ENCODE measurements at regions not wholly inside any gene's neighbourhood (a gene's known extent, or its start where the extent isn't known, plus 50 kb on each side); places are given as distances from the start of the nearest gene placed in this dataset.

- Histone ChIP-seq H3K27ac (ENCODE audit: low read length) (no peak overlapping the region), H3K4me3 (ENCODE audit: low read length) (no peak overlapping the region), H3K9me3 (ENCODE audit: control insufficient read depth, insufficient read depth, low read length) (no peaks in the 10 kb centered on the region), H3K4me1 (ENCODE audit: control insufficient read depth, insufficient read depth, low read length) (no peaks in the 10 kb centered on the region), H3K27me3 (ENCODE audit: control insufficient read depth, insufficient read depth, low read length) (no peaks in the 10 kb centered on the region), H3K36me3 (ENCODE audit: control insufficient read depth, insufficient read depth, low read length) (no peaks in the 10 kb centered on the region)
- H3K9me3 Mint-ChIP-seq: peaks cover 3% of the 10 kb centered on the region in 2 donors
- intact Hi-C loops (cut with micrococcal nuclease): no loop called here
- DNase-seq: no peak
- no peaks in the 10 kb centered on the region for H3K4me1 Mint-ChIP-seq
- TF ChIP-seq, protein P1, sequence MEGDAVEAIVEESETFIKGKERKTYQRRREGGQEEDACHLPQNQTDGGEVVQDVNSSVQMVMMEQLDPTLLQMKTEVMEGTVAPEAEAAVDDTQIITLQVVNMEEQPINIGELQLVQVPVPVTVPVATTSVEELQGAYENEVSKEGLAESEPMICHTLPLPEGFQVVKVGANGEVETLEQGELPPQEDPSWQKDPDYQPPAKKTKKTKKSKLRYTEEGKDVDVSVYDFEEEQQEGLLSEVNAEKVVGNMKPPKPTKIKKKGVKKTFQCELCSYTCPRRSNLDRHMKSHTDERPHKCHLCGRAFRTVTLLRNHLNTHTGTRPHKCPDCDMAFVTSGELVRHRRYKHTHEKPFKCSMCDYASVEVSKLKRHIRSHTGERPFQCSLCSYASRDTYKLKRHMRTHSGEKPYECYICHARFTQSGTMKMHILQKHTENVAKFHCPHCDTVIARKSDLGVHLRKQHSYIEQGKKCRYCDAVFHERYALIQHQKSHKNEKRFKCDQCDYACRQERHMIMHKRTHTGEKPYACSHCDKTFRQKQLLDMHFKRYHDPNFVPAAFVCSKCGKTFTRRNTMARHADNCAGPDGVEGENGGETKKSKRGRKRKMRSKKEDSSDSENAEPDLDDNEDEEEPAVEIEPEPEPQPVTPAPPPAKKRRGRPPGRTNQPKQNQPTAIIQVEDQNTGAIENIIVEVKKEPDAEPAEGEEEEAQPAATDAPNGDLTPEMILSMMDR (IDR thresholded peaks at IDR 0.05): no peak
- no peaks in the 10 kb centered on the region for H3K27me3 Mint-ChIP-seq (ENCODE audit: low read depth in 2 of 2)
- WGBS (ENCODE audit: insufficient coverage): 87% methylated on average over 7 of the region's 7 CpGs
- ATAC-seq: no peak
- no peak overlapping the region for H3K27ac Mint-ChIP-seq
- no peaks in the 10 kb centered on the region for H3K36me3 Mint-ChIP-seq
- H3K4me3 Mint-ChIP-seq: no peak overlapping the region
Measured at GRCh38 chr10:36053271-36053670, 411.2 kb upstream of the FZD8 start.

DNA sequence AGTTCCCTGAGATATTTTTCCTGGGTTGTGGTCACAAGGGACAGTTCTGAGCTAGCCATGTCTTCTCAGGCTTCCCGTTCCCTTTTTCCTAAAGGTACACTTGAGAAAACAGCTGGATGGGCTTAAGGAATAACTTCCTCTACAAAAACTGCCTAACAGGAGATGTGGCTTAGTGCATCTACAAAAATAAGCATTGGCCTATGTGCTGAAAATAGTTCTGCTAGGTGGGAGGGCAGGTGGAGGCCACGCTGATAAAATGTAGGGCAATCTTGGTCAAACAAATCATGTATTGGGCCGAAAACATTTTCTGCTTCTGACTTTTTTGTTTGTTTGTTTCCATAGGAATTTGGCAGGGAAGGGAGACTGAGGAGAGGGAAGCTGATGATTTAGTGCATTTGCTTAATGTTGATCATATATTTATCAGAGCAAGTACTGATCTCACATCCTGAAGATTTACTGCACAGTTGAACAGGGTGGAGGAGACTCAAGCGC, 409.4 kb upstream of the FZD8 start:
- no peaks in the 10 kb centered on the region for H3K9me3 ChIP-seq (ENCODE audit: control insufficient read depth, insufficient read depth, low read length)
- intact Hi-C loops (cut with micrococcal nuclease): no loop called here
- TF ChIP-seq, protein P1 (IDR thresholded peaks at IDR 0.05): no peak
- no peak overlapping the region for H3K4me3 Mint-ChIP-seq
- H3K27ac Mint-ChIP-seq: no peak overlapping the region
- no peaks in the 10 kb centered on the region for H3K36me3 ChIP-seq (ENCODE audit: control insufficient read depth, insufficient read depth, low read length)
- DNase-seq: no peak
- H3K27me3 ChIP-seq (ENCODE audit: control insufficient read depth, insufficient read depth, low read length): no peaks in the 10 kb centered on the region
- ATAC-seq: no peak
- no peak overlapping the region for H3K27ac ChIP-seq (ENCODE audit: low read length)
- no peaks in the 10 kb centered on the region for H3K4me1 ChIP-seq (ENCODE audit: control insufficient read depth, insufficient read depth, low read length)
- no peak overlapping the region for H3K4me3 ChIP-seq (ENCODE audit: low read length)
- H3K4me1 Mint-ChIP-seq: no peaks in the 10 kb centered on the region
- peaks cover under 1 to 3% of the 10 kb centered on the region in 2 donors for H3K9me3 Mint-ChIP-seq
- no peaks in the 10 kb centered on the region for H3K36me3 Mint-ChIP-seq
- H3K27me3 Mint-ChIP-seq (ENCODE audit: low read depth in 2 of 2): no peaks in the 10 kb centered on the region
- WGBS (ENCODE audit: insufficient coverage): 93% methylated on average over 4 of the region's 4 CpGs

DNA sequence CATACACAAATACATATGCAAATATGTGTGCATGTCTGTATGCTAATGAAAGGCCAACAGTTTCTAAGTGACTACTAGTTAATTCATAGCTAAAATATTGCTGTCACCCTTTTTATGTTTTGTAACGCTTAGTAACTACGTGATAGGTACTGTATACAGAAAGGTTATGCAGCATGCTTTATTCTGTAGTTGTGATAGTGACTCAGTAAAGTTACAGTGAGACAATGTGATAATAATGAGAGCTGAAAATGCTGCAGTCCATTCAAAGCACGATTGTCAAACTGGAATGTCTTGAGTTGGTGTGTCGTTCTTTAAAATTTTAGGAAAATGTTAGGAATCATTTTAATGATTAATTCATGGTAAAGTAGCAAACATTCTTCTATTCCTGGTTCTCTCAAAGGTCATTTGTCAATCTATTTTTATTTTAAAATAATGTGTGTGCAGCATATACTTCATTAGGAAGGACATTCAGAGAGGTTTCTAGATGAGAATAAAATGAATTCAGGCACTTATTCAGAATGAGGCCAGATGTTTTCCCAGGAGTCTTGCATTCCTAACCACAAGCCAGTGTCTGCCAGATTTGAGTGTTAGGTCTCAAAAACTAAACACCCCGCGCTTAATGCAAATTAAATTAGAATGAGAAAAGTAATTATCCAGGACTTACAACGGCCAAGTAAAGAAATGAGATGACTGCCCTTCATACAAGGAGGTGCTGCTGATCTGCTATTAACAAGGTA, 408.8 kb upstream of the FZD8 start:
- H3K36me3 ChIP-seq (ENCODE audit: control insufficient read depth, insufficient read depth, low read length): no peaks in the 10 kb centered on the region
- Mint-ChIP-seq H3K27ac (no peak overlapping the region), H3K9me3 (peaks cover 2 to 3% of the 10 kb centered on the region in 2 donors), H3K36me3 (no peaks in the 10 kb centered on the region), H3K27me3 (ENCODE audit: low read depth in 2 of 2) (no peaks in the 10 kb centered on the region), H3K4me3 (no peak overlapping the region), H3K4me1 (no peaks in the 10 kb centered on the region)
- no peaks in the 10 kb centered on the region for H3K4me1 ChIP-seq (ENCODE audit: control insufficient read depth, insufficient read depth, low read length)
- DNase-seq: no peak
- TF ChIP-seq, protein P1 (IDR thresholded peaks at IDR 0.05): no peak
- no peak overlapping the region for H3K27ac ChIP-seq (ENCODE audit: low read length)
- H3K9me3 ChIP-seq (ENCODE audit: control insufficient read depth, insufficient read depth, low read length): no peaks in the 10 kb centered on the region
- H3K4me3 ChIP-seq (ENCODE audit: low read length): no peak overlapping the region
- WGBS (ENCODE audit: insufficient coverage): 87% methylated on average over 7 of the region's 7 CpGs
- no peak for ATAC-seq
- H3K27me3 ChIP-seq (ENCODE audit: control insufficient read depth, insufficient read depth, low read length): no peaks in the 10 kb centered on the region
- intact Hi-C loops (cut with micrococcal nuclease): no loop called here

DNA sequence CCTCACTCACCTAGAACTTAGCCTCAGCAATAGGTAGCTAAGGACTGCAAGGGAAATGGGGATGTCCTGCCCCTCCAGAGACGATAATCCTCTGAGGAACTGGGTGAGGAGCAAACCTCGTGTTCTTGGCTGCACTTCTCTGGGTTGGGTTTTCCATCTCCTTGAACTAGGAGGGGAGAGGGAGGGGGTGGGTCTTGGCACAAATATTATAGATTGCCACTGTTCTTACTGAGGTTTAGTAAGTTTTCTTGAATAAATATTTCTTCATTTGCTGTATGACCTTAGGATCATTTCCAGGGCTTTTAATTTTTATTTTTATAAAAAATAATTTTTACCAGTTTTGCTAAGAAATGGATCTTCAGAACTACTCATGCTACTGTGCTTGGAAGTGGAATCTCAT, 406.7 kb upstream of the FZD8 start:
- Histone ChIP-seq H3K36me3 (ENCODE audit: control insufficient read depth, insufficient read depth, low read length) (no peaks in the 10 kb centered on the region), H3K27ac (ENCODE audit: low read length) (no peak overlapping the region), H3K9me3 (ENCODE audit: control insufficient read depth, insufficient read depth, low read length) (no peaks in the 10 kb centered on the region), H3K4me1 (ENCODE audit: control insufficient read depth, insufficient read depth, low read length) (no peaks in the 10 kb centered on the region), H3K27me3 (ENCODE audit: control insufficient read depth, insufficient read depth, low read length) (no peaks in the 10 kb centered on the region), H3K4me3 (ENCODE audit: low read length) (no peak overlapping the region)
- H3K27ac Mint-ChIP-seq: no peak overlapping the region
- WGBS (ENCODE audit: insufficient coverage): 76% methylated on average over 2 of the region's 2 CpGs
- peaks cover 2 to 9% of the 10 kb centered on the region in 2 donors for H3K9me3 Mint-ChIP-seq
- H3K4me1 Mint-ChIP-seq: no peaks in the 10 kb centered on the region
- TF ChIP-seq, protein P1 (IDR thresholded peaks at IDR 0.05): no peak
- DNase-seq (no peak), ATAC-seq (no peak)
- no peaks in the 10 kb centered on the region for H3K36me3 Mint-ChIP-seq
- H3K27me3 Mint-ChIP-seq (ENCODE audit: low read depth in 2 of 2): no peaks in the 10 kb centered on the region
- intact Hi-C loops (cut with micrococcal nuclease): no loop called here
- H3K4me3 Mint-ChIP-seq: no peak overlapping the region

Data from natural killer cell (primary cell).